Spleen (tissue), 11 donors: ENCODE measurements at regions not wholly inside any gene's neighbourhood (a gene's known extent, or its start where the extent isn't known, plus 50 kb on each side); places are given as distances from the start of the nearest gene placed in this dataset.

Source experiments
- DNase-seq: peaks from one replicate; pipeline ENCODE4 v3.0.0-alpha.2; 2020
- H3K27ac ChIP-seq, 8 donors: fragments of 200-600 bp; sonication (generic) in 7 of 8; 1 replicate in 4 of 8; 2 replicates in 4 of 8; pipeline versions ENCODE4 v1.5.0 to v1.8.0; 2016 to 2021; ENCODE audit warnings: inconsistent platforms in 4 of 8, mild to moderate bottlenecking in 4 of 8, moderate library complexity in 1 of 8
- H3K27me3 ChIP-seq, 7 donors: fragments of 200-600 bp; sonication (generic) in 6 of 7; replicated peaks in 1 of 7; 1 replicate in 4 of 7; 2 replicates in 3 of 7; pipeline versions ENCODE4 v1.5.0 to v1.8.0; 2016 to 2021; ENCODE audit warnings: inconsistent platforms in 3 of 7, mild to moderate bottlenecking in 1 of 7
- H3K36me3 ChIP-seq, 6 donors: fragments of 200-600 bp; sonication (generic) in 5 of 6; 1 replicate in 4 of 6; 2 replicates in 2 of 6; pipeline versions ENCODE4 v1.5.0 to v1.8.0; 2016 to 2021; ENCODE audit warnings: inconsistent platforms in 2 of 6
- H3K4me1 ChIP-seq, 6 donors: fragments of 200-600 bp; sonication (generic) in 5 of 6; 1 replicate in 3 of 6; 2 replicates in 3 of 6; pipeline versions ENCODE4 v1.5.0 to v1.8.0; 2016 to 2021; ENCODE audit warnings: inconsistent platforms in 3 of 6
- H3K4me3 ChIP-seq, 8 donors: fragments of 200-600 bp; sonication (generic) in 7 of 8; 1 replicate in 4 of 8; 2 replicates in 4 of 8; pipeline versions ENCODE4 v1.5.0 to v1.8.0; 2016 to 2021; ENCODE audit warnings: inconsistent platforms in 4 of 8, mild to moderate bottlenecking in 4 of 8, moderate library complexity in 2 of 8
- H3K9me3 ChIP-seq, 8 donors: fragments of 200-600 bp; sonication (generic) in 7 of 8; 1 replicate in 4 of 8; 2 replicates in 4 of 8; pipeline versions ENCODE4 v1.5.0 to v1.8.0; 2016 to 2021; ENCODE audit warnings: inconsistent platforms in 4 of 8
- POLR2A ChIP-seq, 3 donors: fragments of 450-650 bp; IDR thresholded peaks; one replicate each; pipeline ENCODE4 v1.5.1; 2017; ENCODE audit warnings: antibody characterized with exemption in 3 of 3, mild to moderate bottlenecking in 1 of 3
- POLR2AphosphoS5 ChIP-seq, 3 donors: sonication (generic); formaldehyde crosslinking; IDR thresholded peaks; one replicate each; pipeline ENCODE4 v1.5.1; 2017; ENCODE audit warnings: antibody characterized with exemption in 3 of 3
- WGBS, 5 donors: extraction: QIAGEN DNeasy Blood & Tissue Kit in 3 of 5; methylation state at CpG; one replicate each; pipeline versions ENCODE4 v1.1.5 to v1.1.7; 2013 to 2018; 5-methylcytosine and 5-hydroxymethylcytosine counted together
- intact Hi-C: fragments of 100-400 bp; cut with DNase I; formaldehyde crosslinking; loops from one replicate; pipeline ENCODE4 v1.15.0; 2023; ENCODE audit warnings: low total_unique reads
- TF ChIP-seq, protein P1 (sequence below), 11 experiments: fragments of 200-600 bp in 7 of 11; fragments of 450-650 bp in 4 of 11; sonication (generic) in 4 of 11; IDR thresholded peaks in 8 of 11; conservative IDR thresholded peaks in 3 of 11; 1 replicate in 7 of 11; 2 replicates in 4 of 11; pipeline versions ENCODE4 v1.4.0 to v1.8.0; 2016 to 2021; ENCODE audit warnings: antibody characterized with exemption in 11 of 11, inconsistent platforms in 4 of 11, mild to moderate bottlenecking in 1 of 11
- donor health status: healthy with polysubstance abuse.
- donor health status: DM: no; HTN: no; CAD: no; lungs with moderate emphysema.
- donor health status: DM: no; HTN: no; CAD: no.
- donor health status: Bipolar disorder and iron deficiency.
- donor health status: healthy.
- donor health status: DM: no; HTN: no; CAD: no.
- donor health status: DM: yes; HTN: yes; CAD: no.

DNA sequence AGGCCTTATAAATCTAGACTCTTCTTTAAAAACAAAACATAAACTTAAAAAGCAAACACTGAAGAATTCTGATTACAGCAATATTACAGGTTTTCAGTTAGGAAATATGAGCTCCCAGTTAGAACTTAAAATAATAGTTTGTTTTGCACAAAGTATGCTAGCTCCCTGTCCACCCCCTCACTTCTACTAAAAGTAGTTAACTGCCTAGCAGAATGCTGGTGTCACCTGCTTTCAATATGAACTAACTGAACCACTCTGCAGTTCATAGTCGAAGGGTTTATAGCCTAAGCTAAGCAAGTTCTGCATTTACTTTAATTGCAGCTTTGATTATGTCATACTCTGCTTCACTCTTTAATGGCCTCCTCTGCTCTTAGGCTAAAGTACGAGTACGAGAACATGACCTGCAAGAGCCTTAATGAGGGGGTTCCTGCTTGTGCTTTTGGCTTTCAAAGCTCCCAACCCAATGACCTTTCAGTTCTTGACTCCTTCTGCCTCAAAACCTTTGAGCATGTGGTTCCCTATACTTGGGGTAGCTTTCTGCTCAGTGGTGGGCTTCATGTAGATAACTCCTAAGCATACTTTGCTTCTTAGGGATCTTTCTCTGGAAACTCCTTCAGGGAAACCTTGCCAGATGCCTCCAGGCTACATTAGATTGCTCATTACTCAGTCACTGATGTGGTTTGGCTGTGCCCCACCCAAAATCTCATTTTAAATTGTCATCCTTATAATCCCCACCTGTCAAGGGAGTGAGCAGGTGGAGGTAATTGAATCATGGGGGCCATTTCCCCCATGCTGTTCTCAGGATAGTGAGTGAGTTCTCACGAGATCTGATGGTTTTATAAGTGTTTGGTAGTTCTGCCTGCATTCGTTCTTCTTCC lies 278.9 kb upstream of the ARGLU1 start:
- no peaks in the 10 kb centered on the region for H3K36me3 ChIP-seq
- no peaks in the 10 kb centered on the region for H3K4me1 ChIP-seq
- no peaks in the 10 kb centered on the region for H3K27me3 ChIP-seq
- intact Hi-C loops: no loop called here
- no peak for DNase-seq
- 80 to 92% (median 83%) methylated on average over 5 of the region's 5 CpGs for WGBS, 5 donors
- H3K27ac ChIP-seq: no peak overlapping the region
- no peak overlapping the region for H3K4me3 ChIP-seq
- TF ChIP-seq POLR2AphosphoS5 (IDR thresholded peaks at IDR 0.05) (no peak), POLR2A (IDR thresholded peaks at IDR 0.05) (no peak)
- TF ChIP-seq, protein P1, sequence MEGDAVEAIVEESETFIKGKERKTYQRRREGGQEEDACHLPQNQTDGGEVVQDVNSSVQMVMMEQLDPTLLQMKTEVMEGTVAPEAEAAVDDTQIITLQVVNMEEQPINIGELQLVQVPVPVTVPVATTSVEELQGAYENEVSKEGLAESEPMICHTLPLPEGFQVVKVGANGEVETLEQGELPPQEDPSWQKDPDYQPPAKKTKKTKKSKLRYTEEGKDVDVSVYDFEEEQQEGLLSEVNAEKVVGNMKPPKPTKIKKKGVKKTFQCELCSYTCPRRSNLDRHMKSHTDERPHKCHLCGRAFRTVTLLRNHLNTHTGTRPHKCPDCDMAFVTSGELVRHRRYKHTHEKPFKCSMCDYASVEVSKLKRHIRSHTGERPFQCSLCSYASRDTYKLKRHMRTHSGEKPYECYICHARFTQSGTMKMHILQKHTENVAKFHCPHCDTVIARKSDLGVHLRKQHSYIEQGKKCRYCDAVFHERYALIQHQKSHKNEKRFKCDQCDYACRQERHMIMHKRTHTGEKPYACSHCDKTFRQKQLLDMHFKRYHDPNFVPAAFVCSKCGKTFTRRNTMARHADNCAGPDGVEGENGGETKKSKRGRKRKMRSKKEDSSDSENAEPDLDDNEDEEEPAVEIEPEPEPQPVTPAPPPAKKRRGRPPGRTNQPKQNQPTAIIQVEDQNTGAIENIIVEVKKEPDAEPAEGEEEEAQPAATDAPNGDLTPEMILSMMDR (IDR thresholded peaks at IDR 0.05 in 8 of 11, conservative IDR thresholded peaks at IDR 0.05 in 3 of 11): no peak
- H3K9me3 ChIP-seq: no peaks in the 10 kb centered on the region

DNA sequence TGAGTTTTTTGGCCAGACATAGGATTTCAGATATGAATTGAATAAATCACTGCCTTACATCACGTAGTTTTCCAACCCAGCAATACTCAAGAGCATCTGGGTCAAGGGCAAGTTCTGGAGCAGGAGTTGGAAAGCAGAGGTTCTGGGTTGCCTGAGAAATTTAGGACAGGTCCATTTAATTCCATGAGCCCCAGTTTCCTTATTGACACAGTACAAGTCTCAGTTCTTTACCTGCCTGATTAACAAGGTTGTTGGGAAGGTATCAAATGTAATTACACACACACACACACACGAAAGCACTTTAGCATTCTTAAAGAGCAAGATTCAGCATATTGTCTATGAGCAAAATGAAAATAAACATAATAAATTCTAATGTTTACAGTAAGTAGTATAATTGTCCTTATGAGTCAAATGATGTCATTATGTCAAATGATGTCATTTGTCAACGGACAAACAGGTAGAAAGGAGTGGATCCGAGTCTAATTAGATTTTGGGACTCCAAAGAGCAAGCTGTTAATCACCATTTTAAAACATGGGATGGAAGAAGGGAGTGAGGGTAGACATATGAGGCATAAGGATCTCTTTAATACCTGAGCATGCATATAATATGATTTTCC lies 268.4 kb upstream of the ARGLU1 start:
- Histone ChIP-seq H3K4me1 (no peaks in the 10 kb centered on the region), H3K36me3 (no peaks in the 10 kb centered on the region), H3K27ac (no peak overlapping the region), H3K4me3 (no peak overlapping the region), H3K27me3 (no peaks in the 10 kb centered on the region), H3K9me3 (peaks cover 0 to 10% (median 0%) of the 10 kb centered on the region in 8 donors)
- DNase-seq: no peak
- TF ChIP-seq POLR2AphosphoS5 (IDR thresholded peaks at IDR 0.05): no peak
- no peak for TF ChIP-seq POLR2A (IDR thresholded peaks at IDR 0.05)
- TF ChIP-seq, protein P1 (IDR thresholded peaks at IDR 0.05 in 8 of 11, conservative IDR thresholded peaks at IDR 0.05 in 3 of 11): no peak
- intact Hi-C loops: no loop called here
- WGBS, 5 donors: 72 to 85% (median 80%) methylated on average over 4 of the region's 4 CpGs

- no peaks in the 10 kb centered on the region for H3K27me3 ChIP-seq
- DNase-seq: no peak
- no peaks in the 10 kb centered on the region for H3K4me1 ChIP-seq
- H3K27ac ChIP-seq: no peak overlapping the region
- H3K9me3 ChIP-seq: peaks cover 0 to 10% (median 0%) of the 10 kb centered on the region in 8 donors
- H3K4me3 ChIP-seq: no peak overlapping the region
- 25 to 41% (median 31%) methylated on average over 1 of the region's 1 CpG for WGBS, 5 donors
- intact Hi-C loops: no loop called here
- TF ChIP-seq POLR2A (IDR thresholded peaks at IDR 0.05) (no peak), POLR2AphosphoS5 (IDR thresholded peaks at IDR 0.05) (no peak)
- TF ChIP-seq, protein P1 (IDR thresholded peaks at IDR 0.05 in 8 of 11, conservative IDR thresholded peaks at IDR 0.05 in 3 of 11): no peak
- no peaks in the 10 kb centered on the region for H3K36me3 ChIP-seq
Observed at GRCh38 chr13:106835477-106835876, 267.5 kb upstream of the ARGLU1 start.

- TF ChIP-seq POLR2AphosphoS5 (IDR thresholded peaks at IDR 0.05): no peak
- TF ChIP-seq POLR2A (IDR thresholded peaks at IDR 0.05): no peak
- TF ChIP-seq, protein P1 (IDR thresholded peaks at IDR 0.05 in 8 of 11, conservative IDR thresholded peaks at IDR 0.05 in 3 of 11): no peak
- no peak for DNase-seq
- WGBS, 5 donors: 81 to 87% (median 84%) methylated on average over 8 of the region's 8 CpGs
Observed at GRCh38 chr13:106821979-106822378, 254.0 kb upstream of the ARGLU1 start.

More at GRCh38 chr13:106821979-106822378, 254.0 kb upstream of the ARGLU1 start:
- no peak overlapping the region for H3K4me3 ChIP-seq
- H3K27ac ChIP-seq: no peak overlapping the region
- no peaks in the 10 kb centered on the region for H3K27me3 ChIP-seq
- peaks cover 0 to 19% (median 7%) of the 10 kb centered on the region in 8 donors for H3K9me3 ChIP-seq
- intact Hi-C loops: no loop called here
- H3K4me1 ChIP-seq: no peaks in the 10 kb centered on the region
- no peaks in the 10 kb centered on the region for H3K36me3 ChIP-seq
